DMS 273 (cell line): ENCODE measurements at regions not wholly inside any gene's neighbourhood (a gene's known extent, or its start where the extent isn't known, plus 50 kb on each side); places are given as distances from the start of the nearest gene placed in this dataset.
"Not testable (repeated sequence)": the region's sequence is repeated elsewhere in the genome, so short reads cannot be mapped to it uniquely, and the experiment has no call there.

ENCODE experiments used
- DNase-seq: peaks from one replicate; lab custom pipeline; 2025; ENCODE audit not compliant: unreplicated experiment; lab: John Stamatoyannopoulos, UW

- DNase-seq: no peak
Observed at GRCh38 chr10:84921701-84922100, 593.3 kb downstream of the CCSER2 start.

DNA sequence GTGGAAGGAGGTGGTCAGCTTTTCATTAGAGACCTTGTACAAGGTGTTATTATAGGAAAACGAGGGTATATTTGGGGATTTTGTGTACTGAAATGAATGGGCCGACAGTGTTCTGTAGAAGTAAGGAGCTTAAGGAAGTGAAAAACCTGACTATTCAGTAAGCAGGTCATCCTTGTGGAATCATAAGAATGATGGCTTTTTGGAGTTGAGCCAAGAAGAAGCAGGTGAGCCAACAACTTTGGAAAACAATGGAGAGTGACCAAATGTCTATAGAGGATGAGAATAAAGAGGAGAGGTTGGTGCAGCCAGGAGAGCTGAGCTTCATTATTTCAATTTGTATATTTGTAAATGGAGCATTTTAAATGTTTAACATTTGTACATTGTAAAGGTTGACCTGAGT lies 595.7 kb downstream of the CCSER2 start:
- DNase-seq: no peak

DNA sequence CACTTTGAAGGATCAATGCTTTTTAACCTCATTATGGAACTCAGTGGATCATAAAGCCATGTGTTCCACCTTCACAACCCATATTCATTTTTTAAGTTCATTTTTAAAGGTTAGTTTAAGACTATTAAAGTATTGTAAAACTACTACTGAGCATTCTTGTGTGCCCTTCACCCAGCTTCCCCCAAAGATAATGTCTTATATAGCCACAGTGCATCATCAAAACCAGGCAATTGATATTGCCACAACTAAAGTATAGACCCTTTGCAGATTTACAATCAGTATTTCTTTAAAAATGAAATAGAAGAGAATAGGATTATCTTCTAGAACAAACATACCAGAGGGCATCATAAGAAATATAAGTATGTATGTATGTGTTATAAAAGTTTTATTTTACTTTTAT lies 597.1 kb downstream of the CCSER2 start:
- DNase-seq: no peak

DNA sequence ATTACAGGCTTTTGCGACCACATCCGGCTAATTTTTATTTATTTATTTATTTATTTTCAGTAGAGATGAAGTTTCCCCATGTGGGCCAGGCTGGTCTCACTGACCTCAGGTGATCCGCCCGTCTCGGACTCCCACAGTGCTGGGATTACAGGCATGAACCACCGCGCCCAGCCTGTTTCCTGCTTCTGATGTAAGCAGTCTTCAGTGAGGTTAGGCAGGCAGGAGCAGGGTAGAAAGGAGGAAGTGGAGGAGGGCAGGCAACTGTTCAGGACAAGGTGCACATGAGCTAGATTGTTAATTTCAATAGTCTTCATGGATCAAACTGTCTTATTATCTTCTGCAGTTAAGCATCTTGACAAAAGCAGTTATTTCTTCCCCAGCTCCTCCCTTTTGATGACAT lies 605.0 kb downstream of the CCSER2 start:
- no peak for DNase-seq

GRCh38 chr10:84935772-84936171 lies 607.4 kb downstream of the CCSER2 start:
- DNase-seq: no peak

DNA sequence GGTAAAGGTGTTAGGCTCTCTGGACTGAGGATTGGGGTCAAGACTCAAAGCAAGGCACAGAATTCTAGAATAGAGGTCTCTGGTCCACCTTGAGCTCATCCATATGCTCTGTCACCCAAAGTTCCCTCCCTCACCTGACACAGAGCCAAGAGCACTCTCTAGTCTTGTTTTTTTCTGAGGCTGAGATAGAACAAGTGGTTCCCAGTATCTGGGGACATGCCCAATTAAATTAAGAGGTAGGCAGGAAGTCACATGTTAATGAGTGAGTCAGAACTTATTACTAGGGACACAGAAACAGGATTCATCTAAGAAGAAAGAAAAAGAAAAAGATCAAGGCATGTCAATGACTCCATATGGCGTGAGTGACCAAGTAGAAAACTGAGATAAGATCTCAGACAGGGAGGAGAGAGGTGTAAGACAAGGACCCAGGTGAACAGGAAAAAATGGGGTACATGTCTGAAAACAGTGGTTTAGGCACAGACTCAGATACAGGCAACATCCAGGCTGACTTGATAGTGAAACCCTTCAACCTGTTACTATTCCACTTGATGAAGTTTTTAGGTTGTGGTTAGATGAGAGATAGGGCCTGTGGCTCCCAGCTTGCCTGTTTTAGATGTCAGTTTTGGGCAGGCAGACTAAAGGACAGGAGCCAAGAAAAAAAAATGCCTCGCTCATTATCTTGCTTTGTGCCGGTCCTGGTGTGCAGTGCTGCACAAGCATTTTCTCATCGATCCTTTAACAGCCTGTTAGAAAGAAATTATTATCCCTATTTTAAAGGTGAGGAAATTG lies 609.9 kb downstream of the CCSER2 start:
- DNase-seq: no peak

- DNase-seq: no peak
Observed at GRCh38 chr10:84943541-84943940, 615.2 kb downstream of the CCSER2 start.

DNA sequence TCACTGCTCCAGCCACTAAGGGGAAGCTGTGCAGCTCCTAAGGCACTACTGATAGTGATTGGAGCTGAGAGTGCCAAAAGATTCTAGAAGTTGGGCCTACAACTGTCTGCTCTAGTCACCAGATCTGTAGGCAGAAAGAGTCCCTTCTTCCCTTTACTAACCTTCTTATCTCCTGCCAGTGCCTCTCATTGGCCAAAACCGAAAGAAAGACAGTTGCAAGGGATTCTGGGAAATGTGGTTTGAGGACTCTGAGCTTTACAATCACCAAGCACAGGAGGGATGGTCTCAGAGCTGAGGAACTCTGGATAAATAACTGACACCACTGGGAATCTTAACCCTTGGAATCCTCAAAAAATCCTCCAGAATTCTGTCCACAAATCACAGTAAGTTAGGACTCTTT lies 615.8 kb downstream of the CCSER2 start:
- DNase-seq: no peak

GRCh38 chr10:84945791-84946190 lies 617.4 kb downstream of the CCSER2 start:
- peak; percentile 57 for DNase-seq

DNA sequence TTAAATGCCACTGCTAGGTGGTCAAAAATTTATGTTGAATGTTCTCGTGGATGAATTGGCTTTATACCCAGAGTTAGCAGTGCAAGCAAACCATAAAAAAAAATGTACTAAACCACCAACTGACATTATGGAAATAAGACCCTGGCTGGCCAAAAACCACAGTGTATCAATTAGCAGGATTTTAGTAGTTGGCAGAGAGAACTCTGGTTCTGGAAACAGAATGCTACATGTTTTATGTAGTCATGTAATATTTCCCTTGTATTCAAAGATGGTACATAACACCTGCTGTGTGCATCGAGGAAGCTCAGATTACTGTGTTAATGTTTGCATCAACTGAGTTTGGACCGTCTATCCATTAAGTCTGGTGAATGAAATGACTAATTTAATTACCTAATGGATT lies 618.5 kb downstream of the CCSER2 start:
- DNase-seq: peak; percentile 70

GRCh38 chr10:84948644-84949043 lies 620.3 kb downstream of the CCSER2 start:
- DNase-seq: no peak

DNA sequence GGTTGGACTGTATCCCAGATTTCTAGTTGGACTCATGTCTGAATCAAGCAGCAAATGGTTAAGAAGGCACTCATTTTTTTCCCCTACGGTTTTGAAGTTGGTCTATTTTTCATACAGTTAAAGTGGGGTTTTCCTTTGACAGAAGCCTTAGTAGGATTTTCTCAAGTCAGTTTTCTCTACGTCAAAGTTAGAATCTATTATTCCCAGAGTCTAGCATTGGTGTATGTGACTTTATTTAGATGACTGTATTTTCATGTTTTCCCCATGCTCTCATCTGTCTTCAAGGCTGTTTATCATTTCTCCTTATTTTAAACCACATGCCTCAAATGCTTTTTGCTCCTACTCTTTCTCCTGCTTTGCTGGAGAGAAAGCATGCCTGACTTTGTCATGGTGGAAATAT lies 623.2 kb downstream of the CCSER2 start:
- no peak for DNase-seq

DNA sequence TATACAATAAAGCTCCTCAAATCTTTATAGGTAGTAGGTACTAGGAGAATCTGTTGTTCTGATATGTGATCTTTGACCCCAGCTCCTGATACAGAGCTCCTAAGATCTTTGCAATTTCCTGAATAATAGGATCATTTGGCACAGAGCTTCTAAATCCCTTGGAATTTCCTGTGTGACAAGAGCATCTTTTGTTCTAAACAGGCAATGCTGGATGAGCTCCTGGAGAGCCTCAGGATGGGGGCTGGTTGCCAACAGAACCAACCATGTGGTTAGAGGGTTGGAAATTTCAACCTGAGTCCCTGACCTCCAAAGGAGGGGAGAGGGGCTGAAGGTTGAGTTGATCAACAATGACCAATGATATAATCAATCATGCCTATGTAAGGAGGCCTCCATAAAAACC lies 629.0 kb downstream of the CCSER2 start:
- no peak for DNase-seq

- DNase-seq: no peak
Observed at GRCh38 chr10:84965468-84965867, 637.1 kb downstream of the CCSER2 start.

DNA sequence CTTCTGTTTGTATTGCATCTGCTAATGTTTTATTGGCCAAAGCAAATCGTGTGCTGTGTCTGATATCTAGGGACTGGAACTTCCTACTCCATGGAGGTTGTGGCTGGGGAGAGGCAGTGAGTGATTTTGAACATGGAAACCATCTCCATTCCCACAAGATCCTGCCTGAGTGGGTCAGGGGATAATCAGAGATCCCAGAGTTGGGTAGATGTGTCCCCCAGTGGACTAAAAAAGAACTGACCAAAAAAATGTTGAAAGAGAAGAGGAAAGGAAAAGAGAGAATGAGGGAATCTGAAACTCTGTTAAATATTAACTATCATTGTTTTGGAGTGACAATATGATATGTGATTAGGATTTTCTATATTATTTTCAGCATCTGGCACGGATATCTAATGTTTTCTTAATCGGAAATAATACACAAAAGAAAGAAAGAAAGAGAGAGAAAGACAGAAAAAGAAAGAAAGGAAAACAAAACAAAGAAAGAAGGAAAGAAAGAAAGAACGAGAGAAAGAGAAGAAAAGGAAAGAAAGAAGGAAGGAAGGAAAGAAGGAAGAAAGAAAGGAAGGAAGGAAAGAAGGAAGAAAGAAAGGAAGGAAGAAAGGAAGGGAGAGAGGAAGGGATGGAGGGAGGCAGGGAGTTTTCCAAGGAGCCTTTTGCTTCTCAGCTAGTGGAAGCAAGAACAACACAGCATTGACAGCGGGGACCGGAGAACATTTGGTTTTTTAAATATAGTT lies 638.5 kb downstream of the CCSER2 start:
- DNase-seq: no peak

GRCh38 chr10:84969297-84969696 lies 640.9 kb downstream of the CCSER2 start:
- DNase-seq: not testable (repeated sequence)

DNA sequence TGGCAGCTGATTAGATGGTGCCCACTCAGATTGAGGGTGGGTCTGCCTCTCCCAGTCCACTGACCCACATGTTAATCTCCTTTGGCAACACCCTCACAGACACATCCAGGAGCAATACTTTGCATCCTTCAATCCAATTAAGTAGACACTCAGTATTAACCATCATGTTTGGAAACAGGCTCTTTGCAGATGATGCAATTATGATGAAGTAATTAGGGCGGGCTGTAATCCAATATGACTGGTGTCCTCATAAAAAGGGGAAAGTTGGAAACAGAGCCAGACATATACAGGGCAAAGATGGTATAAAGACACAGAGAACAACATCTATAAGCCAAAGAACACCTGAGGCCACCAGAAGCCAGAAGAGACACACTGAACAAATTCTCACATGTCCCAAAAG lies 658.6 kb downstream of the CCSER2 start:
- peak; percentile 9 for DNase-seq

GRCh38 chr10:84988011-84988410 lies 659.6 kb downstream of the CCSER2 start:
- DNase-seq: no peak

GRCh38 chr10:84990713-84991112 lies 662.3 kb downstream of the CCSER2 start:
- DNase-seq: no peak

DNA sequence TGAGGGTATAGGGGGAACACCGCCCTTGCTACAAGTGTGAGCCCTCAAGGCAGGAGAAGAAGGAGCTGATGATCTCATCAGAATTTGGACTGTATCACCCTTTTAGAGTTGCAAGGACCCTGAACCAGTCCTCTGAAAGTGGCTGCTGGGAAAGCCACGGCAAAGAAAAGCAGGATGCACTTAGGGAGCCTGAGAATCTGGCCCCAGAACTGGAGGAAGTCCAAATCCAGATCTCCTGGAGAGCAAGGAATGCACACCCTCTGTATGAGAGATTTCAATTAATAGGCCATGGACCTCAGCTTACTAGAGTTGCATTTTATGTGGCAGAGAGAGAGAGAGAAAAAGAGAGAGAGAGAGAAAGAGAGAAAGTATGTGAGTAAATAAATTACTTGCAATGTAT lies 662.9 kb downstream of the CCSER2 start:
- DNase-seq: no peak

DNA sequence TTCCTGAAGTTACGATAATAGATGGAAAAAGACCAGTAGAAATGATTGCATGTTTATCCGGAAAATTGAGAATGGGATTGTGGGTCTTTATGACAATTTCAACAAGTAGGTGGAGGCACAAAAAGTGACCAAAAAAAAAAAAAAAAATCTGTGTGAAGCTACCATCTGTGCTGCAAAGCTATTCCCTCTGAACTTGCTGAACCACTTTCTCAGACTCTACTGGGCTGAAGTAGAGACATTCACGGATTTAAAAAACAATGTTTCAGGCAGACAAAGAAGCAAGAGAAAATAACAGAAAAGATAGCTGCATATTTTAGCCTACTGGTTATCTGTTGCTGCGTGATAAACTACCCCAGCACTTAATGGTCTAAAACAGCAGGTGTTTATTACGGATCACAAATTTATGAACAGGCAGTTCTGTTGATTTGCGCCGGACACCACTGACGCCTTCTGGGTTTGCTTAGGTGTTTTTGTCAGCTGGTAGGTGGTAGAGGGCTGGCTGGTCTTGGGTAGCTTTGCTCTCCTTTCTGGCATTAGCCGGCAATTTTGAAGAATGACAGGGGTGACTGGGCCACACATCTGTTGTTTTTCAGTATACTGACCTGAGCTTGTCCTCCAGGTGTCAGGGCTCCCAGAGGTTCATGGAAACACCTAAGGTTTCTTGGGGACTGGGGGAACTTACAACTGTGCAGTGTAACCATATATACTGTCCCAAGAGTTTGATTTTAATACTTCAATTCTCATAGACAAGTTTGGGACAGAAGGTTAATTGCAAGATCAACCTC lies 665.1 kb downstream of the CCSER2 start:
- no peak for DNase-seq

DNA sequence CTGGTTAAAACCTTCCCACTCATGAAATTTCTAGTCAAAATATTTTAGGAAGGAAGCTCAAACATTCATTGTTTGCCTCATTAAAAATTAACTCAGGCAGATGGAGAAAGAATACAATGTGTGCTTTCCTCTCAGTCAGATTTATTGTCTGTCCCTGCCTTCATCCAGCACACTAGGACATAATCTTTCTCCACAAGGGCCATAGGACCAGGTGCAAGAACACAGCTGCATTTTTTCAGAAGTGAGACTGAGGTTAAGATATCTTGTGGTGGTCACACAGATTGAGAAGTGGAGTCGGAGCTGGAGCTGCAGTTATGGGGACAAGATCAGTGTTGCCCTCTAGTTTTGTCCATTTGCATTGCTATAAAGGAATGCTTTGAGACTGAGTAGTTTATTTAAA lies 666.3 kb downstream of the CCSER2 start:
- no peak for DNase-seq
